A549 (cell line): ENCODE measurements at regions not wholly inside any gene's neighbourhood (a gene's known extent, or its start where the extent isn't known, plus 50 kb on each side); places are given as distances from the start of the nearest gene placed in this dataset.
"Not testable (repeated sequence)": the region's sequence is repeated elsewhere in the genome, so short reads cannot be mapped to it uniquely, and the experiment has no call there.

Experiments used
- ATAC-seq, 2 experiments: fragments of 200-7000 bp in 1 of 2; fragments of >200 bp in 1 of 2; cut with Nextera tagmentation in 1 of 2; cut with Tn5 transposase in 1 of 2; 3 replicates each; pipeline versions ENCODE4 v1.8.0 to v1.9.1; 2018 to 2020; ENCODE audit warnings: mild to moderate bottlenecking in 1 of 2, moderate library complexity in 1 of 2
- CTCF ChIA-PET: fragments of 300-600 bp; sonication (Branson Sonifier 250); formaldehyde crosslinking; extraction: SDS; loops from one replicate; lab custom pipeline; 2021; ENCODE audit warnings: antibody characterized with exemption, inconsistent platforms; lab: Yijun Ruan, JAX
- POLR2A ChIA-PET: fragments of 350-600 bp; formaldehyde crosslinking; extraction: SDS; loops from one replicate; lab custom pipeline; 2021; ENCODE audit warnings: antibody characterized with exemption, inconsistent platforms; lab: Yijun Ruan, JAX
- DNase-seq, 2 experiments: peaks; one replicate each; pipeline versions ENCODE4 v3.0.0 to v3.0.0-alpha.2; 2011 to 2016; ENCODE audit warnings: low read depth in 1 of 2, low spot score in 1 of 2
- FAIRE-seq: peaks from 2 replicates; lab custom pipeline; 2011; peaks lifted over from hg19 to GRCh38; lab: Jason Lieb, UNC
- H3K27ac ChIP-seq, 2 experiments: fragments of >200 bp; sonication (Bioruptor Twin); formaldehyde crosslinking; 3 replicates each; pipeline ENCODE4 v1.5.1; 2016 to 2017
- H3K4me1 ChIP-seq: fragments of >200 bp; sonication (Bioruptor Twin); formaldehyde crosslinking; 3 replicates; pipeline ENCODE4 v1.6.1; 2016
- H3K4me2 ChIP-seq: fragments of >200 bp; sonication (Bioruptor Twin); formaldehyde crosslinking; 3 replicates; pipeline ENCODE4 v1.6.1; 2016
- H3K4me3 ChIP-seq: fragments of >200 bp; sonication (Bioruptor Twin); formaldehyde crosslinking; 3 replicates; pipeline ENCODE4 v1.5.1; 2016
- H3K9me3 ChIP-seq: fragments of >200 bp; sonication (Bioruptor Twin); formaldehyde crosslinking; 3 replicates; pipeline ENCODE4 v1.6.1; 2016
- BCL3 ChIP-seq: fragments of >200 bp; sonication (Bioruptor Twin); formaldehyde crosslinking; IDR thresholded peaks from 3 replicates; pipeline ENCODE4 v1.6.1; 2016
- CBX8 ChIP-seq: fragments of 200-600 bp; sonication (generic); IDR thresholded peaks from 2 replicates; pipeline ENCODE4 v1.6.1; 2016
- CHD2 ChIP-seq: fragments of 150-350 bp; IDR thresholded peaks from 2 replicates; pipeline ENCODE4 v1.6.1; 2014; ENCODE audit warnings: low read length; ENCODE audit not compliant: partially characterized antibody
- CHD4 ChIP-seq: fragments of 200-600 bp; sonication (generic); IDR thresholded peaks from 2 replicates; pipeline ENCODE4 v1.6.1; 2016; ENCODE audit warnings: antibody characterized with exemption, mild to moderate bottlenecking, borderline replicate concordance
- EHF ChIP-seq: fragments of 250-450 bp; sonication (Bioruptor Pico); IDR thresholded peaks from 2 replicates; pipeline ENCODE4 v1.5.0; 2020; ENCODE audit warnings: mild to moderate bottlenecking
- EHMT2 ChIP-seq: fragments of 200-600 bp; sonication (generic); IDR thresholded peaks from 2 replicates; pipeline ENCODE4 v1.6.1; 2016; ENCODE audit warnings: antibody characterized with exemption, low read depth, mild to moderate bottlenecking, moderate library complexity
- FOSL2 ChIP-seq, 2 experiments: fragments of 450-650 bp in 1 of 2; fragments of >200 bp in 1 of 2; sonication (Bioruptor Twin) in 1 of 2; formaldehyde crosslinking; IDR thresholded peaks; 2 replicates each; pipeline versions ENCODE4 v1.5.0 to v1.6.1; 2016 to 2020; ENCODE audit warnings: mild to moderate bottlenecking in 1 of 2, moderate library complexity in 1 of 2
- HOXB5 ChIP-seq: fragments of 250-450 bp; sonication (Bioruptor Pico); IDR thresholded peaks from 2 replicates; pipeline ENCODE4 v1.5.0; 2020; ENCODE audit warnings: mild to moderate bottlenecking, moderate library complexity
- NFE2L2 ChIP-seq: fragments of 150-350 bp; conservative IDR thresholded peaks from 2 replicates; pipeline ENCODE4 v1.6.1; 2014; ENCODE audit warnings: low read length
- PHF8 ChIP-seq: fragments of 200-600 bp; sonication (generic); IDR thresholded peaks from 2 replicates; pipeline ENCODE4 v1.6.1; 2016; ENCODE audit warnings: low read depth, mild to moderate bottlenecking, antibody characterized with exemption, moderate library complexity, borderline replicate concordance
- RARB ChIP-seq: fragments of 250-450 bp; sonication (Bioruptor Pico); IDR thresholded peaks from 2 replicates; pipeline ENCODE4 v1.8.0; 2021; ENCODE audit warnings: mild to moderate bottlenecking, moderate library complexity
- RCOR1 ChIP-seq: fragments of 150-350 bp; IDR thresholded peaks from 2 replicates; pipeline ENCODE4 v1.6.1; 2014; ENCODE audit warnings: antibody characterized with exemption, low read length, low read depth
- RFX5 ChIP-seq: fragments of 450-650 bp; IDR thresholded peaks from 2 replicates; pipeline ENCODE4 v1.7.1; 2014; ENCODE audit warnings: antibody characterized with exemption, mild to moderate bottlenecking, moderate library complexity
- RNF2 ChIP-seq: fragments of 200-600 bp; sonication (generic); IDR thresholded peaks from 2 replicates; pipeline ENCODE4 v1.6.1; 2016; ENCODE audit warnings: low read depth, mild to moderate bottlenecking, antibody characterized with exemption, moderate library complexity, borderline replicate concordance
- SMC3 ChIP-seq: fragments of >200 bp; sonication (Bioruptor Twin); formaldehyde crosslinking; IDR thresholded peaks from 3 replicates; pipeline ENCODE4 v1.6.1; 2018; ENCODE audit warnings: inconsistent platforms
- SREBF2 ChIP-seq: fragments of 450-650 bp; IDR thresholded peaks from 2 replicates; pipeline ENCODE4 v1.6.1; 2014; ENCODE audit warnings: mild to moderate bottlenecking, moderate library complexity
- TP53 ChIP-seq: fragments of 250-450 bp; sonication (Bioruptor Pico); IDR thresholded peaks from 2 replicates; pipeline ENCODE4 v1.5.0; 2021; ENCODE audit warnings: mild to moderate bottlenecking, moderate library complexity
- WGBS: methylation state at CpG from one replicate; pipeline ENCODE4 v1.1.6; 2017; ENCODE audit errors: missing lambda C conversion rate; 5-methylcytosine and 5-hydroxymethylcytosine counted together
- TF ChIP-seq, protein P1 (sequence below): fragments of 450-650 bp; IDR thresholded peaks from 2 replicates; pipeline ENCODE4 v1.6.1; 2014; ENCODE audit warnings: antibody characterized with exemption
- TF ChIP-seq, protein P2 (sequence below): IDR thresholded peaks from 2 replicates; pipeline ENCODE4 v1.6.1; 2012; ENCODE audit warnings: low read depth, borderline replicate concordance
- TF ChIP-seq, protein P3 (sequence below): fragments of >200 bp; sonication (Bioruptor Twin); formaldehyde crosslinking; IDR thresholded peaks from 3 replicates; pipeline ENCODE4 v1.5.1; 2016

GRCh38 chr14:101323614-101324235 lies 237.6 kb upstream of the DIO3 start:
- H3K4me2 ChIP-seq; H3K27ac ChIP-seq; POLR2A ChIA-PET; ATAC-seq; DNase-seq; H3K4me1 ChIP-seq; FAIRE-seq; H3K4me3 ChIP-seq; TF ChIP-seq FOSL2 (IDR thresholded peaks at IDR 0.05): not testable (repeated sequence)
- peaks cover 15% of the 10 kb centered on the region; the same call in 2 of the 3 replicates for H3K9me3 ChIP-seq
- peak; percentile 22; the same call in 1 of the 2 replicates for TF ChIP-seq FOSL2 (CRISPR knock-in tag; IDR thresholded peaks at IDR 0.05)
- TF ChIP-seq, protein P1, sequence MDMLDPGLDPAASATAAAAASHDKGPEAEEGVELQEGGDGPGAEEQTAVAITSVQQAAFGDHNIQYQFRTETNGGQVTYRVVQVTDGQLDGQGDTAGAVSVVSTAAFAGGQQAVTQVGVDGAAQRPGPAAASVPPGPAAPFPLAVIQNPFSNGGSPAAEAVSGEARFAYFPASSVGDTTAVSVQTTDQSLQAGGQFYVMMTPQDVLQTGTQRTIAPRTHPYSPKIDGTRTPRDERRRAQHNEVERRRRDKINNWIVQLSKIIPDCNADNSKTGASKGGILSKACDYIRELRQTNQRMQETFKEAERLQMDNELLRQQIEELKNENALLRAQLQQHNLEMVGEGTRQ, result peak; percentile 44
- 66% methylated on average over 7 of the region's 7 CpGs for WGBS
- CTCF ChIA-PET, result interaction anchor here (1.3 kb wide), 1 partner anchor 242 kb away, joined by 3 read pairs; no protein-coding TSS in a partner anchor

DNA sequence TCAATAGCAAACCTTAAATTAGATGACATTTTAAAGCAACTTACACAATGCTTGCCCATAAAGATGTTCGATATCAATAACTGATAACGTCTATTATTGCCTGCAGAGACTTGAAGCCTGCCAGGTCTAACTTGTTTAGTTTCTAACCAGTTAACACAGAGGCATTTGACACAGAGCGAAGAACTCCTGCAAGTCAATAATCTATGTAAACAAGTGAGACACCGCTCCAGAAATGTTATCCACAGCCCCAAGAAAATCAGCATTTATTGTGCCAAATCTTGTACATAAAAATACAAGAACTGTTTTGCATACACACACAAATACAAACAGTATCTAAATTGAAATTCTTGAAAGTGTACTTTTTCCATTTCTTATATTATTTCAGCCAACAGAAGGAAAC lies 236.0 kb upstream of the DIO3 start:
- DNase-seq (no peak), FAIRE-seq (no peak), ATAC-seq (no peak)
- Histone ChIP-seq H3K9me3 (peaks cover 15% of the 10 kb centered on the region; the same call in 2 of the 3 replicates), H3K4me2 (no peak overlapping the region), H3K27ac (no peak overlapping the region), H3K4me3 (no peak overlapping the region), H3K4me1 (no peaks in the 10 kb centered on the region)
- ChIA-PET CTCF (no interaction called here), POLR2A (no interaction called here)
- TF ChIP-seq RCOR1, result no peak
- TF ChIP-seq EHF, result no peak
- TF ChIP-seq, protein P1, result no peak
- no peak for TF ChIP-seq CHD2
- no peak for TF ChIP-seq RFX5
- no peak for TF ChIP-seq PHF8
- TF ChIP-seq BCL3, result no peak
- TF ChIP-seq TP53, result no peak
- TF ChIP-seq CHD4, result no peak
- no peak for TF ChIP-seq SREBF2
- no peak for TF ChIP-seq RNF2
- TF ChIP-seq EHMT2, result no peak
- WGBS, result 74% methylated on average over 4 of the region's 4 CpGs

- DNase-seq, result no peak
- H3K9me3 ChIP-seq, result peaks cover 10% of the 10 kb centered on the region; the same call in 2 of the 3 replicates
- WGBS, result 63% methylated on average over 10 of the region's 10 CpGs
- no peak overlapping the region for H3K27ac ChIP-seq
- no peaks in the 10 kb centered on the region for H3K4me1 ChIP-seq
- no peak for ATAC-seq
- H3K4me2 ChIP-seq, result no peak overlapping the region
- no peak for FAIRE-seq
- CTCF ChIA-PET, result no interaction called here
- TF ChIP-seq, protein P2, sequence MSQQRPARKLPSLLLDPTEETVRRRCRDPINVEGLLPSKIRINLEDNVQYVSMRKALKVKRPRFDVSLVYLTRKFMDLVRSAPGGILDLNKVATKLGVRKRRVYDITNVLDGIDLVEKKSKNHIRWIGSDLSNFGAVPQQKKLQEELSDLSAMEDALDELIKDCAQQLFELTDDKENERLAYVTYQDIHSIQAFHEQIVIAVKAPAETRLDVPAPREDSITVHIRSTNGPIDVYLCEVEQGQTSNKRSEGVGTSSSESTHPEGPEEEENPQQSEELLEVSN, result no peak
- TF ChIP-seq, protein P3, sequence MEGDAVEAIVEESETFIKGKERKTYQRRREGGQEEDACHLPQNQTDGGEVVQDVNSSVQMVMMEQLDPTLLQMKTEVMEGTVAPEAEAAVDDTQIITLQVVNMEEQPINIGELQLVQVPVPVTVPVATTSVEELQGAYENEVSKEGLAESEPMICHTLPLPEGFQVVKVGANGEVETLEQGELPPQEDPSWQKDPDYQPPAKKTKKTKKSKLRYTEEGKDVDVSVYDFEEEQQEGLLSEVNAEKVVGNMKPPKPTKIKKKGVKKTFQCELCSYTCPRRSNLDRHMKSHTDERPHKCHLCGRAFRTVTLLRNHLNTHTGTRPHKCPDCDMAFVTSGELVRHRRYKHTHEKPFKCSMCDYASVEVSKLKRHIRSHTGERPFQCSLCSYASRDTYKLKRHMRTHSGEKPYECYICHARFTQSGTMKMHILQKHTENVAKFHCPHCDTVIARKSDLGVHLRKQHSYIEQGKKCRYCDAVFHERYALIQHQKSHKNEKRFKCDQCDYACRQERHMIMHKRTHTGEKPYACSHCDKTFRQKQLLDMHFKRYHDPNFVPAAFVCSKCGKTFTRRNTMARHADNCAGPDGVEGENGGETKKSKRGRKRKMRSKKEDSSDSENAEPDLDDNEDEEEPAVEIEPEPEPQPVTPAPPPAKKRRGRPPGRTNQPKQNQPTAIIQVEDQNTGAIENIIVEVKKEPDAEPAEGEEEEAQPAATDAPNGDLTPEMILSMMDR, result no peak
- TF ChIP-seq RARB (CRISPR knock-in tag) (no peak), NFE2L2 (no peak), CBX8 (no peak), HOXB5 (CRISPR knock-in tag) (no peak), SMC3 (no peak), RCOR1 (no peak)
- no peak overlapping the region for H3K4me3 ChIP-seq
- POLR2A ChIA-PET, result no interaction called here
These were observed 232.8 kb upstream of the DIO3 start for GRCh38 chr14:101328412-101329028.
